B cell (primary cell): ENCODE measurements at regions not wholly inside any gene's neighbourhood (a gene's known extent, or its start where the extent isn't known, plus 50 kb on each side); places are given as distances from the start of the nearest gene placed in this dataset.

ENCODE experiments used
- ATAC-seq: fragments of 200-7000 bp; cut with Tn5 transposase; one replicate; pipeline ENCODE4 v1.10.0; 2021; ENCODE audit warnings: low read depth, mild to moderate bottlenecking, moderate number of reproducible peaks, moderate library complexity
- CTCF ChIA-PET: fragments of 350-600 bp; sonication (Branson Sonifier 250); formaldehyde crosslinking; loops from one replicate; lab custom pipeline; 2021; ENCODE audit warnings: antibody characterized with exemption, inconsistent platforms; lab: Charles Lee
- POLR2A ChIA-PET: fragments of 350-600 bp; sonication (Branson Sonifier 250); formaldehyde crosslinking; loops from one replicate; lab custom pipeline; 2021; ENCODE audit warnings: antibody characterized with exemption; lab: Charles Lee
- DNase-seq: peaks from one replicate; pipeline ENCODE4 v3.0.0; 2013
- H2AFZ ChIP-seq: 2 replicates; pipeline ENCODE4 v1.6.1; 2012; ENCODE audit warnings: mild to moderate bottlenecking, low read depth, low read length; ENCODE audit not compliant: insufficient read depth, poor library complexity, severe bottlenecking
- H3K27ac ChIP-seq, 2 donors: 1 replicate in 1 of 2; 2 replicates in 1 of 2; pipeline ENCODE4 v1.5.1; 2012 to 2013; ENCODE audit warnings: low read length in 2 of 2, mild to moderate bottlenecking in 2 of 2, moderate library complexity in 1 of 2
- H3K27me3 ChIP-seq, 4 experiments: fragments of 200-600 bp in 1 of 4; sonication (generic) in 1 of 4; replicated peaks in 1 of 4; 1 replicate in 2 of 4; 2 replicates in 2 of 4; pipeline versions ENCODE4 v1.6.1 to v1.7.0; 2013 to 2016; ENCODE audit warnings: low read length in 3 of 4, mild to moderate bottlenecking in 2 of 4, mixed read lengths in 1 of 4, moderate library complexity in 1 of 4; ENCODE audit not compliant: insufficient read depth in 4 of 4, control insufficient read depth in 3 of 4; ENCODE audit errors: control extremely low read depth in 1 of 4
- H3K36me3 ChIP-seq, 2 experiments: replicated peaks in 1 of 2; 1 replicate in 1 of 2; 2 replicates in 1 of 2; pipeline versions ENCODE4 v1.6.1 to v1.7.1; 2013; ENCODE audit warnings: low read length in 1 of 2; ENCODE audit not compliant: insufficient read depth in 2 of 2, control insufficient read depth in 1 of 2; ENCODE audit errors: control extremely low read depth in 1 of 2, extremely low read depth in 1 of 2
- H3K4me1 ChIP-seq, 2 donors: fragments of 200-600 bp in 1 of 2; sonication (generic) in 1 of 2; 1 replicate in 1 of 2; 2 replicates in 1 of 2; pipeline versions ENCODE4 v1.5.1 to v1.6.1; 2013 to 2017; ENCODE audit warnings: low read length in 2 of 2; ENCODE audit not compliant: control insufficient read depth in 2 of 2, insufficient read depth in 2 of 2
- H3K4me2 ChIP-seq: replicated peaks from 2 replicates; pipeline ENCODE3; 2012; ENCODE audit warnings: mild to moderate bottlenecking, low read depth, low read length; ENCODE audit not compliant: poor library complexity, severe bottlenecking
- H3K4me3 ChIP-seq, 5 experiments: fragments of 200-600 bp in 1 of 5; sonication (generic) in 1 of 5; 1 replicate in 3 of 5; 2 replicates in 2 of 5; pipeline versions ENCODE4 v1.5.1 to v1.7.0; 2011 to 2016; ENCODE audit warnings: low read length in 4 of 5, mild to moderate bottlenecking in 4 of 5, low read depth in 2 of 5, control low read depth in 1 of 5, moderate library complexity in 1 of 5; ENCODE audit not compliant: insufficient read depth in 1 of 5; ENCODE audit errors: control extremely low read depth in 1 of 5, extremely low read depth in 1 of 5
- H3K79me2 ChIP-seq: fragments of 200-600 bp; sonication (generic); one replicate; pipeline ENCODE4 v1.6.0; 2016; ENCODE audit warnings: low read length; ENCODE audit not compliant: control insufficient read depth, insufficient read depth
- H3K9ac ChIP-seq: fragments of 200-600 bp; sonication (generic); 2 replicates; pipeline ENCODE4 v1.6.1; 2017; ENCODE audit warnings: mild to moderate bottlenecking, low read length, moderate library complexity
- H3K9me3 ChIP-seq, 3 donors: one replicate each; pipeline versions ENCODE4 v1.6.1 to v1.7.1; 2013; ENCODE audit warnings: low read length in 2 of 3; ENCODE audit not compliant: control insufficient read depth in 2 of 3, insufficient read depth in 1 of 3; ENCODE audit errors: control extremely low read depth in 1 of 3
- H4K20me1 ChIP-seq: 2 replicates; pipeline ENCODE4 v1.6.0; 2012; ENCODE audit warnings: mild to moderate bottlenecking, low read length; ENCODE audit not compliant: insufficient read depth, control insufficient read depth, poor library complexity, severe bottlenecking
- H3K27ac Mint-ChIP-seq: one replicate; pipeline ENCODE4 v1.8.0; 2021; ENCODE audit warnings: mixed read lengths
- H3K27me3 Mint-ChIP-seq: one replicate; pipeline ENCODE4 v1.8.0; 2021; ENCODE audit warnings: mixed read lengths
- H3K4me1 Mint-ChIP-seq: one replicate; pipeline ENCODE4 v1.8.0; 2021; ENCODE audit warnings: mixed read lengths
- H3K4me3 Mint-ChIP-seq: one replicate; pipeline ENCODE4 v1.8.0; 2021; ENCODE audit warnings: mixed read lengths
- H3K9me3 Mint-ChIP-seq: one replicate; pipeline ENCODE4 v1.8.0; 2022; ENCODE audit warnings: mixed read lengths; ENCODE audit not compliant: insufficient read depth
- EZH2 ChIP-seq: IDR thresholded peaks from 2 replicates; pipeline ENCODE4 v1.6.1; 2012; ENCODE audit warnings: borderline replicate concordance, low read depth, mild to moderate bottlenecking, moderate library complexity, low read length; ENCODE audit not compliant: insufficient read depth, poor library complexity, severe bottlenecking
- WGBS: methylation state at CpG from one replicate; pipeline ENCODE4 v1.1.5; 2013; ENCODE audit warnings: missing lambda C conversion rate; ENCODE audit not compliant: insufficient coverage; 5-methylcytosine and 5-hydroxymethylcytosine counted together
- intact Hi-C: fragments of 100-400 bp; cut with micrococcal nuclease; formaldehyde crosslinking; loops from one replicate; pipeline ENCODE4 v1.10.0; 2022
- TF ChIP-seq, protein P1 (sequence below): fragments of 200-600 bp; IDR thresholded peaks from one replicate; pipeline ENCODE4 v1.8.0; 2022; ENCODE audit warnings: antibody characterized with exemption, mild to moderate bottlenecking

GRCh38 chr6:121917263-121917829 is 481.9 kb downstream of the GJA1 start:
- no peak for TF ChIP-seq EZH2
- TF ChIP-seq, protein P1, sequence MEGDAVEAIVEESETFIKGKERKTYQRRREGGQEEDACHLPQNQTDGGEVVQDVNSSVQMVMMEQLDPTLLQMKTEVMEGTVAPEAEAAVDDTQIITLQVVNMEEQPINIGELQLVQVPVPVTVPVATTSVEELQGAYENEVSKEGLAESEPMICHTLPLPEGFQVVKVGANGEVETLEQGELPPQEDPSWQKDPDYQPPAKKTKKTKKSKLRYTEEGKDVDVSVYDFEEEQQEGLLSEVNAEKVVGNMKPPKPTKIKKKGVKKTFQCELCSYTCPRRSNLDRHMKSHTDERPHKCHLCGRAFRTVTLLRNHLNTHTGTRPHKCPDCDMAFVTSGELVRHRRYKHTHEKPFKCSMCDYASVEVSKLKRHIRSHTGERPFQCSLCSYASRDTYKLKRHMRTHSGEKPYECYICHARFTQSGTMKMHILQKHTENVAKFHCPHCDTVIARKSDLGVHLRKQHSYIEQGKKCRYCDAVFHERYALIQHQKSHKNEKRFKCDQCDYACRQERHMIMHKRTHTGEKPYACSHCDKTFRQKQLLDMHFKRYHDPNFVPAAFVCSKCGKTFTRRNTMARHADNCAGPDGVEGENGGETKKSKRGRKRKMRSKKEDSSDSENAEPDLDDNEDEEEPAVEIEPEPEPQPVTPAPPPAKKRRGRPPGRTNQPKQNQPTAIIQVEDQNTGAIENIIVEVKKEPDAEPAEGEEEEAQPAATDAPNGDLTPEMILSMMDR: no peak
- Histone ChIP-seq H3K27ac (no peak overlapping the region), H3K4me2 (no peak overlapping the region), H3K27me3 (no peaks in the 10 kb centered on the region), H3K36me3 (no peaks in the 10 kb centered on the region), H2AFZ (no peak overlapping the region), H3K79me2 (no peaks in the 10 kb centered on the region), H3K4me1 (no peaks in the 10 kb centered on the region), H3K4me3 (no peak overlapping the region), H3K9ac (no peak overlapping the region), H4K20me1 (no peaks in the 10 kb centered on the region), H3K9me3 (no peaks in the 10 kb centered on the region)
- Mint-ChIP-seq H3K4me3 (no peak overlapping the region), H3K27ac (no peak overlapping the region), H3K9me3 (no peaks in the 10 kb centered on the region), H3K4me1 (no peaks in the 10 kb centered on the region), H3K27me3 (no peaks in the 10 kb centered on the region)
- ATAC-seq (no peak), DNase-seq (no peak)
- intact Hi-C loops: no loop called here
- ChIA-PET POLR2A (no interaction called here), CTCF (no interaction called here)
- WGBS: 64% methylated on average over 2 of the region's 3 CpGs

DNA sequence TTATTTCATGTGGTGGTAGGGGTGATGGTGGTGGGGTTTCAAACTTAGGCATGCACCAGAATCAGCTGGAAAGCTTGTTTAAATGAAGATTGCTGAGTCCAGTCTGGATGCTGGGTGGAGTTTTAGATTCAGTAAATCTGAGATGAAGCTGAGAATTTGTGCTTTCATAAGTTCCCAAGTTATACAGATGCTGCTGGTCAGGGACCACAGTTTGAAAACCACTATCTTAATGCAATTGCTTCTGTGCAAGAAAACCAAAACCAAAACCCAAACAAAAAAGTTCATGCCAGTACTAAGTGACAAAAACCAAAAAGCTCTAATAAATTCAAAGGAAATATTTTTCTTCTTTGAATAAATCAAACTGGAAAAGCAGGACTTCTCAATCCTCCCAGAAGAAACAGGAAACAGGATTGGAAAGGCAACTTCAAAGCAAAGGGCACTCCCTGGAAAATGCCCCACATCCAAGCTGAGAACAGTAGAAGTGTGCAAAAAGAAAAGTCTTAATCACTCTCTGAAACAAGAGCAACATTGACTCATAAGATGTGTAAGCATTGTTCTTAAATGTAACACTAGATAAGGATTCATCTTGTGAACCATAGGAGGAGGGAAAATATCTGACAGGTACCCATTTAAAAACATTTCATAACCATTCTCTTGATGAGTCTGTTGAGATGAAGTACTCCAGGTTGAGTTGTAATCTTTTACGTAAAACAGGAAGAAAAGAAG is 481.5 kb upstream of the HSF2 start:
- CTCF ChIA-PET: no interaction called here
- Mint-ChIP-seq H3K4me1 (no peaks in the 10 kb centered on the region), H3K9me3 (no peaks in the 10 kb centered on the region), H3K27ac (no peak overlapping the region), H3K4me3 (no peak overlapping the region), H3K27me3 (no peaks in the 10 kb centered on the region)
- WGBS: no CpG with 5 or more reads among the region's 1 CpG
- Histone ChIP-seq H3K27me3 (no peaks in the 10 kb centered on the region), H4K20me1 (no peaks in the 10 kb centered on the region), H3K4me3 (no peak overlapping the region), H3K36me3 (no peaks in the 10 kb centered on the region), H3K9me3 (no peaks in the 10 kb centered on the region), H3K4me1 (no peaks in the 10 kb centered on the region), H3K27ac (no peak overlapping the region), H3K79me2 (no peaks in the 10 kb centered on the region), H3K9ac (no peak overlapping the region), H2AFZ (no peak overlapping the region), H3K4me2 (no peak overlapping the region)
- intact Hi-C loops: no loop called here
- POLR2A ChIA-PET: no interaction called here
- TF ChIP-seq, protein P1: no peak
- TF ChIP-seq EZH2: no peak
- DNase-seq: no peak
- no peak for ATAC-seq
